Common myeloid progenitor, CD34-positive (primary cell): ENCODE measurements at regions not wholly inside any gene's neighbourhood (a gene's known extent, or its start where the extent isn't known, plus 50 kb on each side); places are given as distances from the start of the nearest gene placed in this dataset.

Source experiments
- CTCF ChIA-PET: fragments of 350-600 bp; sonication (Branson Sonifier 250); formaldehyde crosslinking; loops from one replicate; lab custom pipeline; 2021; ENCODE audit warnings: antibody characterized with exemption; lab: Charles Lee
- POLR2A ChIA-PET: fragments of 350-600 bp; sonication (Branson Sonifier 250); formaldehyde crosslinking; loops from one replicate; lab custom pipeline; 2021; ENCODE audit warnings: antibody characterized with exemption; lab: Charles Lee
- DNase-seq, 3 donors: peaks; one replicate each; pipeline versions ENCODE4 v3.0.0 to v3.0.0-alpha.2; 2013
- H3K27ac ChIP-seq, 2 experiments: 1 replicate in 1 of 2; 2 replicates in 1 of 2; pipeline ENCODE4 v1.7.0; 2013; ENCODE audit warnings: inconsistent platforms in 2 of 2, low read length in 2 of 2, mild to moderate bottlenecking in 2 of 2, low read depth in 1 of 2, moderate library complexity in 1 of 2; ENCODE audit not compliant: severe bottlenecking in 2 of 2, insufficient read depth in 1 of 2, poor library complexity in 1 of 2
- H3K27me3 ChIP-seq, 5 experiments: replicated peaks in 2 of 5; 1 replicate in 3 of 5; 2 replicates in 2 of 5; pipeline versions ENCODE4 v1.6.1 to v1.7.0; 2013; ENCODE audit warnings: low read length in 4 of 5, mild to moderate bottlenecking in 2 of 5, moderate library complexity in 2 of 5, inconsistent platforms in 1 of 5; ENCODE audit not compliant: insufficient read depth in 5 of 5, control insufficient read depth in 4 of 5
- H3K36me3 ChIP-seq, 4 experiments: 1 replicate in 2 of 4; 2 replicates in 2 of 4; pipeline versions ENCODE4 v1.6.1 to v1.7.0; 2013; ENCODE audit warnings: low read length in 3 of 4, control low read depth in 1 of 4, mild to moderate bottlenecking in 1 of 4; ENCODE audit not compliant: control insufficient read depth in 4 of 4, insufficient read depth in 4 of 4
- H3K4me1 ChIP-seq, 4 experiments: 1 replicate in 3 of 4; 2 replicates in 1 of 4; pipeline versions ENCODE4 v1.6.1 to v1.7.1; 2013; ENCODE audit warnings: low read length in 3 of 4, mild to moderate bottlenecking in 3 of 4, control low read depth in 1 of 4, inconsistent platforms in 1 of 4, moderate library complexity in 1 of 4; ENCODE audit not compliant: control insufficient read depth in 4 of 4, insufficient read depth in 4 of 4; ENCODE audit errors: control extremely low read depth in 1 of 4
- H3K4me3 ChIP-seq, 7 experiments: 1 replicate in 4 of 7; 2 replicates in 3 of 7; pipeline versions ENCODE4 v1.5.1 to v1.7.0; 2013; ENCODE audit warnings: mild to moderate bottlenecking in 7 of 7, low read length in 6 of 7, moderate library complexity in 6 of 7, inconsistent platforms in 2 of 7, low read depth in 2 of 7, control low read depth in 1 of 7; ENCODE audit not compliant: insufficient read depth in 4 of 7, control insufficient read depth in 1 of 7; ENCODE audit errors: extremely low read depth in 1 of 7
- H3K9me3 ChIP-seq, 5 experiments: 1 replicate in 4 of 5; 2 replicates in 1 of 5; pipeline versions ENCODE4 v1.6.1 to v1.7.1; 2013; ENCODE audit warnings: low read length in 4 of 5, mild to moderate bottlenecking in 2 of 5, inconsistent platforms in 1 of 5, low read depth in 1 of 5, moderate library complexity in 1 of 5; ENCODE audit not compliant: control insufficient read depth in 4 of 5, insufficient read depth in 2 of 5; ENCODE audit errors: control extremely low read depth in 1 of 5
- WGBS: methylation state at CpG from one replicate; pipeline ENCODE4 v1.1.5; 2013; ENCODE audit not compliant: insufficient coverage; 5-methylcytosine and 5-hydroxymethylcytosine counted together

DNA sequence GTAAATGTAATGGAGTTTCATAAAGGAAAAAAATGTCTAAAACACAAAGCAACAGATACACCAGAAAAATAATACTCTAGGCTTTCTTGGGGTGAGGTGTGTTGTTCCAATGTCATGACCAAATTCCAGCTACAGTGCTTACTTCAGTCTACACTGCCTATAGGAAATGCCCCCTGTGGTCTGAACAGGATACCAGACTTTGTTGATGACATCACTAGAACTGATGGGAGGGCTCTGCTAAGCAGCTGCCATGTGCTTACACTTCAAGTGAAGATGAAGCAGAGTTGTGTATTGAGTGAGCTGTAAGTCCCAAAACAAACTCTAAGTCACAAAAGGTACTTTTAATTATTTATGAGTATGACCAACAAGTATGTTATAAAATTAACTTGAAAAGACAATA, 456.1 kb upstream of the IL12A start:
- ChIA-PET POLR2A (no interaction called here), CTCF (no interaction called here)
- peaks cover 0 to 2% (median 0%) of the 10 kb centered on the region in 5 experiments for H3K27me3 ChIP-seq
- H3K9me3 ChIP-seq: no peaks in the 10 kb centered on the region
- H3K4me3 ChIP-seq: no peak overlapping the region
- H3K36me3 ChIP-seq: no peaks in the 10 kb centered on the region
- no peak for DNase-seq
- H3K4me1 ChIP-seq: no peaks in the 10 kb centered on the region
- no peak overlapping the region for H3K27ac ChIP-seq

DNA sequence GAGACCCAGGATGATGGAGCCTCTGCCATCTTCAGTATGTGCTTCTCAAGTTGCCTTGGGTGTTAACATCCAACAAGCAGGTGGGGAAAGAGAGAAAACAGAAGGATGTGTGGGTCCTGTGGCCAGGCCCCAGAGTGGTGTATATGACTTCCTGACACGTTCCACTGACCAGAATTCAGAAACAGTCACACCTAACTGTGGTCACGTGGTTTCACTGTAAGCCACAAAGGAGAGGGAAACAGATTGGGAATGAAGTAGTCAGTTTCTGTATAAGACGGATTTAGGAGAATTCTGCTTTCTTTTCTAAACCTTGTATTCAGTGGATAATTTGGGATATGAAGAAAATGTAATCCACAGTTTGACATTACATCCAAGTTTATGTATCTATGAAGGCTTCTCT, 454.1 kb upstream of the IL12A start:
- POLR2A ChIA-PET: no interaction called here
- no peak overlapping the region for H3K4me3 ChIP-seq
- WGBS: 100% methylated on average over 1 of the region's 3 CpGs
- no peaks in the 10 kb centered on the region for H3K9me3 ChIP-seq
- H3K27ac ChIP-seq: no peak overlapping the region
- DNase-seq: no peak
- H3K4me1 ChIP-seq: no peaks in the 10 kb centered on the region
- no peaks in the 10 kb centered on the region for H3K27me3 ChIP-seq
- no peaks in the 10 kb centered on the region for H3K36me3 ChIP-seq
- CTCF ChIA-PET: no interaction called here

GRCh38 chr3:159536876-159537275, 451.8 kb upstream of the IL12A start:
- H3K27me3 ChIP-seq: no peaks in the 10 kb centered on the region
- H3K27ac ChIP-seq: no peak overlapping the region
- H3K4me3 ChIP-seq: no peak overlapping the region
- ChIA-PET CTCF (interaction anchor here (0.6 kb wide), 1 partner anchor 243 kb away, joined by 3 read pairs; no protein-coding TSS in a partner anchor), POLR2A (no interaction called here)
- no CpG with 5 or more reads among the region's 1 CpG for WGBS
- no peaks in the 10 kb centered on the region for H3K36me3 ChIP-seq
- DNase-seq: no peak
- H3K9me3 ChIP-seq: no peaks in the 10 kb centered on the region
- no peaks in the 10 kb centered on the region for H3K4me1 ChIP-seq

DNA sequence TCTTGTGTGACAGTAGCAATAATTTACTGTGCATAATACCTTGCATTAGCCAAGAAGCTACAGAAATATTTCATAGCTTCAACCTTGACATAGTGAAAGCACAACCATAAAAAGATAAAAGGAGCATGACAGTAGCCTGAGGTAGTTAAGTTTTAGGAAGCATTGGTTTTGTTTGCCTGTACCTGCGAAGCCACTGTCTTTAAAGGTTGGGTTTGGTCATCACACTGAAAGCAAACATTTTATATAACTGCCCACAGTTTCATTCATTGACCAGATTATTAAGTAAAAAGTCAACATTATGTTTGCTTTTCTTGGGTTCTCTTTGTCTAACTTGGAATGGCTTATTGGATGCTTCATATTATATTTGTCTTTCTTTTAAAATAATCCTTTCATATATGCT, 450.1 kb upstream of the IL12A start:
- no peak overlapping the region for H3K4me3 ChIP-seq
- H3K27me3 ChIP-seq: no peaks in the 10 kb centered on the region
- ChIA-PET POLR2A (no interaction called here), CTCF (no interaction called here)
- no peak overlapping the region for H3K27ac ChIP-seq
- WGBS: 80% methylated on average over 1 of the region's 1 CpG
- H3K4me1 ChIP-seq: no peaks in the 10 kb centered on the region
- H3K36me3 ChIP-seq: no peaks in the 10 kb centered on the region
- no peaks in the 10 kb centered on the region for H3K9me3 ChIP-seq
- no peak for DNase-seq

DNA sequence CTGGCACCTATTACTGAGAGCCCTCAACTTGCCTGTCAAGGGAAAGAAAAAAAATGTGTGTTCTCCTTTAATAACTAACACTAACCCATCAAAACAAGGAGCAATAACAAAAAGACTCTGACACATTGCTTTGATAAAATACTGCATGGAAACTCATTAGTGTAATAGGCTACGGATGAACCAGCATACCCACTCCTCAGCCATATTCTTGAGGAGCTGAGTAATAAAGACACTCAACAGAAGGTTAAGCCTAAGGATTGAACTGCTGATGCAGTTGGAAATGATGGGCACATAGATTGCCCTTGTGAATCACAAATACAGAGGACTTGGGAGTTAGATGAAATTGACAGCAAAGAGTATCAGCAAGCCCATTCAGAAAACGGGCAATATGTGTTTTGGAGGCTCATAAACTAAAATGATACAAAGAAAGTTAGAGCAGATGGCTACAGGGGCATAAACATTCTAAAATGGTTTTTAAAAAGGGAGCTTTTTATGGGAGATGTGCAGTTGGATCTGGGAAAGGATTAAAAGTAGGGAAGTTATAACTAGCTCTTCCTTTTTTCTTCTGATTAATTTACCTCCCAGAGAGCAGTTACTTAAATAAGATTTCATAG, 447.6 kb upstream of the IL12A start:
- DNase-seq: no peak
- WGBS: 86% methylated on average over 1 of the region's 2 CpGs
- Histone ChIP-seq H3K27ac (no peak overlapping the region), H3K27me3 (no peaks in the 10 kb centered on the region), H3K36me3 (no peaks in the 10 kb centered on the region), H3K4me3 (no peak overlapping the region), H3K9me3 (no peaks in the 10 kb centered on the region), H3K4me1 (no peaks in the 10 kb centered on the region)
- POLR2A ChIA-PET: no interaction called here
- CTCF ChIA-PET: no interaction called here

GRCh38 chr3:159548675-159549335, 439.8 kb upstream of the IL12A start:
- no CpG with 5 or more reads among the region's 3 CpGs for WGBS
- no peaks in the 10 kb centered on the region for H3K4me1 ChIP-seq
- ChIA-PET CTCF (no interaction called here), POLR2A (no interaction called here)
- H3K36me3 ChIP-seq: no peaks in the 10 kb centered on the region
- H3K27ac ChIP-seq: no peak overlapping the region
- no peaks in the 10 kb centered on the region for H3K9me3 ChIP-seq
- no peaks in the 10 kb centered on the region for H3K27me3 ChIP-seq
- no peak overlapping the region for H3K4me3 ChIP-seq
- DNase-seq: no peak

DNA sequence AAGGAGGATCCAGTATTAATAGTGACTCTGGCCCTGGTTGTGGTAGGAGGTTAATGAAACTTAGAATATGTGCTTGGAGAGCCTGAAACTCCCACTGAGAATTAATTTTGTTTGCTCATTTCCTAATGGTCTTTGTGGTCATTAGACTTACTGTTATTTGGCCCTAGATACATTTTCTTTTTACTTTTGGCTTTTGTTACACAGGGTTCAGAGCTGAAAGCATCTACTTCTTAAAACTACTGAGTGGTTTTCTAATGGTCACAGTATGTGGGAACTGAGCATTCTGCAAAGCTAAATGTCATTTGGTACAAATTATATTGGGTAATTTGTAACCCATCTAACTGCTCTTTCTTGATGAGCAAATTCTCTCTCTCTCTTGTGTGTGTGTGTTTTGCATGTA, 433.4 kb upstream of the IL12A start:
- POLR2A ChIA-PET: no interaction called here
- H3K9me3 ChIP-seq: no peaks in the 10 kb centered on the region
- H3K27me3 ChIP-seq: no peaks in the 10 kb centered on the region
- H3K4me3 ChIP-seq: no peak overlapping the region
- H3K27ac ChIP-seq: no peak overlapping the region
- no peaks in the 10 kb centered on the region for H3K36me3 ChIP-seq
- DNase-seq: no peak
- CTCF ChIA-PET: no interaction called here
- no peaks in the 10 kb centered on the region for H3K4me1 ChIP-seq
